Effector memory CD8-positive, alpha-beta T cell (primary cell): ENCODE measurements at regions not wholly inside any gene's neighbourhood (a gene's known extent, or its start where the extent isn't known, plus 50 kb on each side); places are given as distances from the start of the nearest gene placed in this dataset.
"Not testable (repeated sequence)": the region's sequence is repeated elsewhere in the genome, so short reads cannot be mapped to it uniquely, and the experiment has no call there.

Experiments used
- ATAC-seq: fragments of 150-1000 bp; cut with Tn5 transposase; replicated peaks from 2 replicates; pipeline ENCODE4 v1.10.0; 2021; ENCODE audit warnings: mild to moderate bottlenecking, moderate library complexity
- DNase-seq, 3 experiments: peaks; one replicate each; pipeline ENCODE4 v3.0.0; 2021
- H3K27ac Mint-ChIP-seq, 2 donors: one replicate each; pipeline ENCODE4 v1.8.0; 2022; ENCODE audit warnings: mild to moderate bottlenecking in 2 of 2, mixed read lengths in 2 of 2, moderate library complexity in 2 of 2
- H3K27me3 Mint-ChIP-seq, 2 donors: one replicate each; pipeline ENCODE4 v1.8.0; 2022; ENCODE audit warnings: mixed read lengths in 2 of 2
- H3K36me3 Mint-ChIP-seq: one replicate; pipeline ENCODE4 v1.8.0; 2022; ENCODE audit warnings: mild to moderate bottlenecking, moderate library complexity, mixed read lengths; ENCODE audit not compliant: insufficient read depth
- H3K4me1 Mint-ChIP-seq, 2 donors: one replicate each; pipeline ENCODE4 v1.8.0; 2022; ENCODE audit warnings: low read depth in 2 of 2, mixed read lengths in 2 of 2
- H3K4me3 Mint-ChIP-seq, 2 donors: one replicate each; pipeline ENCODE4 v1.8.0; 2022; ENCODE audit warnings: mild to moderate bottlenecking in 2 of 2, mixed read lengths in 2 of 2, moderate library complexity in 2 of 2
- H3K9me3 Mint-ChIP-seq, 2 donors: one replicate each; pipeline ENCODE4 v1.8.0; 2022; ENCODE audit warnings: mixed read lengths in 2 of 2

GRCh38 chr5:124194282-124194681 lies 552.2 kb downstream of the ZNF608 start:
- H3K9me3 Mint-ChIP-seq: peaks cover 3 to 20% of the 10 kb centered on the region in 2 donors
- no peaks in the 10 kb centered on the region for H3K36me3 Mint-ChIP-seq
- ATAC-seq (no peak), DNase-seq (no peak)
- no peaks in the 10 kb centered on the region for H3K4me1 Mint-ChIP-seq
- no peaks in the 10 kb centered on the region for H3K27me3 Mint-ChIP-seq
- H3K27ac Mint-ChIP-seq: no peak overlapping the region
- no peak overlapping the region for H3K4me3 Mint-ChIP-seq

- DNase-seq: no peak
- Mint-ChIP-seq H3K36me3 (no peaks in the 10 kb centered on the region), H3K27me3 (no peaks in the 10 kb centered on the region), H3K27ac (no peak overlapping the region), H3K9me3 (peaks cover 3 to 24% of the 10 kb centered on the region in 2 donors), H3K4me3 (no peak overlapping the region), H3K4me1 (no peaks in the 10 kb centered on the region)
- ATAC-seq: no peak
Measured at GRCh38 chr5:124193371-124193789, 553.1 kb downstream of the ZNF608 start.

- Mint-ChIP-seq H3K4me3 (no peak overlapping the region), H3K9me3 (peaks cover 3 to 19% of the 10 kb centered on the region in 2 donors), H3K4me1 (no peaks in the 10 kb centered on the region), H3K36me3 (no peaks in the 10 kb centered on the region), H3K27me3 (no peaks in the 10 kb centered on the region), H3K27ac (no peak overlapping the region)
- no peak for DNase-seq
- ATAC-seq: no peak
Measured at GRCh38 chr5:124192716-124193115, 553.7 kb downstream of the ZNF608 start.

GRCh38 chr5:124185716-124186115 lies 560.7 kb downstream of the ZNF608 start:
- peaks cover 3 to 7% of the 10 kb centered on the region in 2 donors for H3K9me3 Mint-ChIP-seq
- no peak overlapping the region for H3K27ac Mint-ChIP-seq
- H3K27me3 Mint-ChIP-seq: no peaks in the 10 kb centered on the region
- H3K4me1 Mint-ChIP-seq: no peaks in the 10 kb centered on the region
- H3K36me3 Mint-ChIP-seq: no peaks in the 10 kb centered on the region
- DNase-seq (no peak), ATAC-seq (no peak)
- H3K4me3 Mint-ChIP-seq: no peak overlapping the region

GRCh38 chr5:124182133-124182532 lies 564.3 kb downstream of the ZNF608 start:
- peaks cover under 1 to 6% of the 10 kb centered on the region in 2 donors for H3K9me3 Mint-ChIP-seq
- no peaks in the 10 kb centered on the region for H3K4me1 Mint-ChIP-seq
- no peak overlapping the region for H3K27ac Mint-ChIP-seq
- DNase-seq (no peak), ATAC-seq (no peak)
- H3K36me3 Mint-ChIP-seq: no peaks in the 10 kb centered on the region
- no peak overlapping the region for H3K4me3 Mint-ChIP-seq
- H3K27me3 Mint-ChIP-seq: no peaks in the 10 kb centered on the region

GRCh38 chr5:124180875-124181461 lies 565.5 kb downstream of the ZNF608 start:
- H3K27ac Mint-ChIP-seq: no peak overlapping the region
- H3K4me1 Mint-ChIP-seq: no peaks in the 10 kb centered on the region
- no peak overlapping the region for H3K4me3 Mint-ChIP-seq
- no peaks in the 10 kb centered on the region for H3K27me3 Mint-ChIP-seq
- ATAC-seq (no peak), DNase-seq (no peak)
- no peaks in the 10 kb centered on the region for H3K36me3 Mint-ChIP-seq
- H3K9me3 Mint-ChIP-seq: peaks cover 6% of the 10 kb centered on the region in 2 donors

- ATAC-seq: no peak
- no peak overlapping the region for H3K27ac Mint-ChIP-seq
Measured at GRCh38 chr5:124180299-124180874, 566.1 kb downstream of the ZNF608 start.

GRCh38 chr5:124179819-124180218 lies 566.6 kb downstream of the ZNF608 start:
- ATAC-seq: no peak
- no peak for DNase-seq
- Mint-ChIP-seq H3K27me3 (no peaks in the 10 kb centered on the region), H3K4me1 (no peaks in the 10 kb centered on the region), H3K36me3 (no peaks in the 10 kb centered on the region), H3K4me3 (no peak overlapping the region), H3K9me3 (peaks cover 6% of the 10 kb centered on the region in 2 donors), H3K27ac (no peak overlapping the region)

More at GRCh38 chr5:124180299-124180874, 566.1 kb downstream of the ZNF608 start:
- no peak overlapping the region for H3K4me3 Mint-ChIP-seq
- H3K27me3 Mint-ChIP-seq: no peaks in the 10 kb centered on the region
- DNase-seq: no peak
- peaks cover 6% of the 10 kb centered on the region in 2 donors for H3K9me3 Mint-ChIP-seq
- H3K4me1 Mint-ChIP-seq: no peaks in the 10 kb centered on the region
- H3K36me3 Mint-ChIP-seq: no peaks in the 10 kb centered on the region

- H3K9me3 Mint-ChIP-seq: peaks cover 6 to 9% of the 10 kb centered on the region in 2 donors
- no peak for DNase-seq
- H3K27ac Mint-ChIP-seq: no peak overlapping the region
- H3K27me3 Mint-ChIP-seq: no peaks in the 10 kb centered on the region
- H3K4me1 Mint-ChIP-seq: no peaks in the 10 kb centered on the region
- H3K4me3 Mint-ChIP-seq: no peak overlapping the region
- no peak for ATAC-seq
- no peaks in the 10 kb centered on the region for H3K36me3 Mint-ChIP-seq
Measured at GRCh38 chr5:124178050-124178449, 568.4 kb downstream of the ZNF608 start.

- no peaks in the 10 kb centered on the region for H3K27me3 Mint-ChIP-seq
- H3K9me3 Mint-ChIP-seq: peaks cover 6 to 9% of the 10 kb centered on the region in 2 donors
- H3K4me1 Mint-ChIP-seq: no peaks in the 10 kb centered on the region
- no peak overlapping the region for H3K27ac Mint-ChIP-seq
- H3K36me3 Mint-ChIP-seq: no peaks in the 10 kb centered on the region
- no peak for DNase-seq
- H3K4me3 Mint-ChIP-seq: no peak overlapping the region
- ATAC-seq: no peak
Measured at GRCh38 chr5:124176692-124177091, 569.7 kb downstream of the ZNF608 start.

GRCh38 chr5:124173386-124173785 lies 573.1 kb downstream of the ZNF608 start:
- Mint-ChIP-seq H3K4me3 (no peak overlapping the region), H3K4me1 (no peaks in the 10 kb centered on the region)

GRCh38 chr5:124172389-124173003 lies 573.9 kb downstream of the ZNF608 start:
- ATAC-seq (no peak), DNase-seq (no peak)
- Mint-ChIP-seq H3K27me3 (no peaks in the 10 kb centered on the region), H3K4me1 (no peaks in the 10 kb centered on the region), H3K36me3 (no peaks in the 10 kb centered on the region), H3K4me3 (no peak overlapping the region), H3K27ac (no peak overlapping the region), H3K9me3 (peaks cover 9 to 15% of the 10 kb centered on the region in 2 donors)

More at GRCh38 chr5:124173386-124173785, 573.1 kb downstream of the ZNF608 start:
- ATAC-seq (no peak), DNase-seq (no peak)
- Mint-ChIP-seq H3K9me3 (peaks cover 9 to 11% of the 10 kb centered on the region in 2 donors), H3K27ac (no peak overlapping the region), H3K36me3 (no peaks in the 10 kb centered on the region), H3K27me3 (no peaks in the 10 kb centered on the region)

GRCh38 chr5:124168093-124168492 lies 578.3 kb downstream of the ZNF608 start:
- not testable (repeated sequence) for DNase-seq, H3K27me3 Mint-ChIP-seq, ATAC-seq, H3K36me3 Mint-ChIP-seq, H3K27ac Mint-ChIP-seq, H3K4me1 Mint-ChIP-seq, H3K4me3 Mint-ChIP-seq
- peaks cover 4 to 18% of the 10 kb centered on the region in 2 donors for H3K9me3 Mint-ChIP-seq
